ENCODE measurements at regions not wholly inside any gene's neighbourhood (a gene's known extent, or its start where the extent isn't known, plus 50 kb on each side); places are given as distances from the start of the nearest gene placed in this dataset.

GRCh38 chr6:139686308-139686707 lies 311.9 kb upstream of the CITED2 start:
- TF ChIP-seq CTCF (IDR thresholded peaks at IDR 0.05; ENCODE audit: insufficient read depth, low read length) = no peak
- peak; percentile 52 for DNase-seq (ENCODE audit: low read depth)
- H3K4me3 ChIP-seq (ENCODE audit: low read depth, low read length) = no peak overlapping the region

GRCh38 chr6:139685009-139685408 lies 310.6 kb upstream of the CITED2 start:
- no peak for DNase-seq (ENCODE audit: low read depth)
- H3K4me3 ChIP-seq (ENCODE audit: low read depth, low read length) = no peak overlapping the region
- no peak for TF ChIP-seq CTCF (IDR thresholded peaks at IDR 0.05; ENCODE audit: insufficient read depth, low read length)

- no peak overlapping the region for H3K4me3 ChIP-seq (ENCODE audit: low read depth, low read length)
- no peak for DNase-seq (ENCODE audit: low read depth)
- TF ChIP-seq CTCF (IDR thresholded peaks at IDR 0.05; ENCODE audit: insufficient read depth, low read length) = no peak
These were observed 306.4 kb upstream of the CITED2 start for GRCh38 chr6:139680819-139681218.

GRCh38 chr6:139679516-139680179 lies 305.2 kb upstream of the CITED2 start:
- no peak overlapping the region for H3K4me3 ChIP-seq (ENCODE audit: low read depth, low read length)
- TF ChIP-seq CTCF (IDR thresholded peaks at IDR 0.05; ENCODE audit: insufficient read depth, low read length) = no peak
- DNase-seq (ENCODE audit: low read depth) = peak; percentile 25

- no peak for TF ChIP-seq CTCF (IDR thresholded peaks at IDR 0.05; ENCODE audit: insufficient read depth, low read length)
- H3K4me3 ChIP-seq (ENCODE audit: low read depth, low read length) = no peak overlapping the region
- no peak for DNase-seq (ENCODE audit: low read depth)
These were observed 302.3 kb upstream of the CITED2 start for GRCh38 chr6:139676718-139677117.

GRCh38 chr6:139666284-139666683 lies 291.8 kb upstream of the CITED2 start:
- no peak overlapping the region for H3K4me3 ChIP-seq (ENCODE audit: low read depth, low read length)
- no peak for DNase-seq (ENCODE audit: low read depth)
- TF ChIP-seq CTCF (IDR thresholded peaks at IDR 0.05; ENCODE audit: insufficient read depth, low read length) = no peak

- no peak for DNase-seq (ENCODE audit: low read depth)
- no peak overlapping the region for H3K4me3 ChIP-seq (ENCODE audit: low read depth, low read length)
- TF ChIP-seq CTCF (IDR thresholded peaks at IDR 0.05; ENCODE audit: insufficient read depth, low read length) = no peak
These were observed 289.5 kb upstream of the CITED2 start for GRCh38 chr6:139663996-139664395.
